Neural cell (in vitro differentiated cells): ENCODE measurements at regions not wholly inside any gene's neighbourhood (a gene's known extent, or its start where the extent isn't known, plus 50 kb on each side); places are given as distances from the start of the nearest gene placed in this dataset.

ENCODE experiments used
- H2AFZ ChIP-seq: fragments of 200-600, 300-800 bp; sonication (generic), shearing (Covaris generic); 2 replicates; pipeline ENCODE4 v1.6.0; 2014; ENCODE audit warnings: low read depth, mild to moderate bottlenecking, antibody characterized with exemption, low read length, moderate library complexity
- H3F3A ChIP-seq: fragments of 200-600 bp; shearing (Covaris generic); 2 replicates; pipeline ENCODE4 v1.6.1; 2016; ENCODE audit warnings: mild to moderate bottlenecking, moderate library complexity, mixed read lengths, antibody characterized with exemption, low read length; ENCODE audit not compliant: insufficient read depth, poor library complexity, severe bottlenecking
- H3K27ac ChIP-seq: fragments of 200-600, 300-800 bp; sonication (generic), shearing (Covaris generic); 2 replicates; pipeline ENCODE4 v1.5.1; 2014; ENCODE audit warnings: mild to moderate bottlenecking, low read length, moderate library complexity
- H3K27me3 ChIP-seq: fragments of 300-800, 200-600 bp; sonication (generic), shearing (Covaris generic); 2 replicates; pipeline ENCODE4 v1.6.0; 2014; ENCODE audit warnings: mild to moderate bottlenecking, low read depth, low read length, moderate library complexity; ENCODE audit not compliant: insufficient read depth
- H3K36me3 ChIP-seq: fragments of 300-800, 200-600 bp; sonication (generic), shearing (Covaris generic); 2 replicates; pipeline ENCODE4 v1.5.1; 2014; ENCODE audit warnings: mild to moderate bottlenecking, antibody characterized with exemption, low read length, moderate library complexity; ENCODE audit not compliant: insufficient read depth
- H3K4me2 ChIP-seq: fragments of 300-800, 200-600 bp; sonication (generic), shearing (Covaris generic); 2 replicates; pipeline ENCODE4 v1.6.0; 2014; ENCODE audit warnings: mild to moderate bottlenecking, low read length
- H3K4me3 ChIP-seq: fragments of 300-800, 200-600 bp; sonication (generic), shearing (Covaris generic); 2 replicates; pipeline ENCODE4 v1.5.1; 2014; ENCODE audit warnings: mild to moderate bottlenecking, low read length, moderate library complexity
- H3K79me2 ChIP-seq: fragments of 200-600 bp; shearing (Covaris generic); replicated peaks from 2 replicates; pipeline ENCODE4 v1.6.0; 2014; ENCODE audit warnings: mild to moderate bottlenecking, low read length, moderate library complexity; ENCODE audit not compliant: insufficient read depth
- H3K9ac ChIP-seq: fragments of 300-800, 200-600 bp; sonication (generic), shearing (Covaris generic); 2 replicates; pipeline ENCODE4 v1.6.1; 2016; ENCODE audit warnings: mild to moderate bottlenecking, low read length, mixed read lengths
- H3K9me2 ChIP-seq: fragments of 200-600 bp; shearing (Covaris generic); 2 replicates; pipeline ENCODE4 v1.6.1; 2016; ENCODE audit warnings: mild to moderate bottlenecking, low read length, mixed read lengths; ENCODE audit not compliant: insufficient read depth
- H3K9me3 ChIP-seq: fragments of 200-600, 300-800 bp; sonication (generic), shearing (Covaris generic); 2 replicates; pipeline ENCODE4 v1.6.1; 2016; ENCODE audit warnings: mild to moderate bottlenecking, mixed run types, low read length, moderate library complexity, mixed read lengths
- H4K20me1 ChIP-seq: fragments of 200-600 bp; shearing (Covaris generic); 2 replicates; pipeline ENCODE4 v1.6.1; 2016; ENCODE audit warnings: mild to moderate bottlenecking, mixed run types; ENCODE audit not compliant: insufficient read depth
- CTCF ChIP-seq: fragments of 450-650 bp; IDR thresholded peaks from 2 replicates; pipeline ENCODE4 v1.5.1; 2014; ENCODE audit warnings: antibody characterized with exemption, mild to moderate bottlenecking, moderate library complexity; ENCODE audit not compliant: poor library complexity, severe bottlenecking
- EP300 ChIP-seq: fragments of 450-650 bp; conservative IDR thresholded peaks from 2 replicates; pipeline ENCODE4 v1.6.1; 2014; ENCODE audit warnings: antibody characterized with exemption, mild to moderate bottlenecking, moderate library complexity; ENCODE audit not compliant: poor library complexity, severe bottlenecking
- EZH2 ChIP-seq: fragments of 200-600, 300-800 bp; shearing (Covaris generic), sonication (generic); IDR thresholded peaks from 2 replicates; pipeline ENCODE4 v1.6.1; 2014; ENCODE audit warnings: antibody characterized with exemption, low read length, borderline replicate concordance, mild to moderate bottlenecking; ENCODE audit not compliant: insufficient read depth, poor library complexity, severe bottlenecking
- MXI1 ChIP-seq: fragments of 450-650 bp; conservative IDR thresholded peaks from 2 replicates; pipeline ENCODE4 v1.6.1; 2014; ENCODE audit warnings: antibody characterized with exemption, mild to moderate bottlenecking; ENCODE audit not compliant: poor library complexity, severe bottlenecking
- POLR2AphosphoS5 ChIP-seq: IDR thresholded peaks from 2 replicates; pipeline ENCODE4 v1.6.1; 2012
- RAD21 ChIP-seq: fragments of 450-650 bp; conservative IDR thresholded peaks from 2 replicates; pipeline ENCODE4 v1.6.1; 2014; ENCODE audit warnings: antibody characterized with exemption, mild to moderate bottlenecking, moderate library complexity
- REST ChIP-seq: IDR thresholded peaks from 2 replicates; pipeline ENCODE4 v1.6.1; 2012; ENCODE audit warnings: borderline replicate concordance
- SMC3 ChIP-seq: fragments of 450-650 bp; conservative IDR thresholded peaks from 2 replicates; pipeline ENCODE4 v1.6.1; 2014; ENCODE audit warnings: antibody characterized with exemption, mild to moderate bottlenecking, moderate library complexity; ENCODE audit not compliant: poor library complexity
- TAF1 ChIP-seq: IDR thresholded peaks from 2 replicates; pipeline ENCODE4 v1.6.1; 2012; ENCODE audit warnings: low read depth

DNA sequence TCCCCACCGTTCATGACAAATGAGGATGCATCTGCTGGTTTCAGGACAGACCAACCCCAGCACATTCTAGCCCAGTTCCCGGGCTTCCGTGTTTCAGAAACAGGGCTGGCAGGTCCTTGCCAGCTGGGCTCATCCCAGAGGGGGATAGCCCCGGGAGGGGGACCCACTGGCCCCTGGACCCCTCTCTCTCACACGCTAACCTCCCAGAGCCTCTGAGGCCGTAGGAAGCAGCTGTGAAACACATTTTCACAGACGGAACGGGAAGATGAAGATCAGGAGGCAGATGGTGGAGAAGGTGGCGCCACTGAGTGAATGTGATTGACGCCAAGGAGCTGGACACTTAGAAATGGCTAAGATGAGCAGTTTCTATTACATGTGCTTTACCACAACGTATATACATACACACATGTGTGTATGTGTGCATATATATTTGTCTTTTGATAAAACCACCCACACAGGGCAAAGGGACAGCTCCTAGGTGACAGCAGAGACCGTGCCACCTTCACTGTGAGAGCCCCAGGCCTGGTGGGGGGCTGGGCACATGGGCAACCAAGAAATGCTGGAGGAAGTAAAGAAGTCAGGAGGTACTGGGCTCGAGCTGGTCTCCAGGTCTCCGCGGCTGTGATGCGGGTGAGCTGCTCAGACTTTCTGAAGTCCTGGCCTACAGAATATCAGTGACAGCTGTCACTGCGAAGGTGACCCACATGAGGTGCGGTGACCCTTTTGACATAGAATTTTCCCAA lies 168.6 kb upstream of the IQSEC1 start:
- Histone ChIP-seq H2AFZ (no peak overlapping the region), H3K79me2 (no peaks in the 10 kb centered on the region), H3K36me3 (no peaks in the 10 kb centered on the region), H4K20me1 (no peaks in the 10 kb centered on the region), H3K9me2 (no peaks in the 10 kb centered on the region), H3F3A (no peaks in the 10 kb centered on the region), H3K9me3 (no peaks in the 10 kb centered on the region), H3K4me2 (no peak overlapping the region), H3K9ac (no peak overlapping the region), H3K27me3 (no peaks in the 10 kb centered on the region), H3K27ac (no peak overlapping the region), H3K4me3 (no peak overlapping the region)
- TF ChIP-seq TAF1 (no peak), REST (no peak), SMC3 (no peak), EP300 (no peak), MXI1 (no peak), POLR2AphosphoS5 (no peak), CTCF (no peak), EZH2 (no peak), RAD21 (no peak)

GRCh38 chr3:13240928-13241618 lies 167.8 kb upstream of the IQSEC1 start:
- Histone ChIP-seq H3K27ac (no peak overlapping the region), H4K20me1 (no peaks in the 10 kb centered on the region), H3K9ac (no peak overlapping the region), H3K9me3 (no peaks in the 10 kb centered on the region), H2AFZ (no peak overlapping the region), H3K4me3 (no peak overlapping the region), H3K79me2 (no peaks in the 10 kb centered on the region), H3K27me3 (no peaks in the 10 kb centered on the region), H3K36me3 (no peaks in the 10 kb centered on the region), H3F3A (no peaks in the 10 kb centered on the region), H3K4me2 (no peak overlapping the region), H3K9me2 (no peaks in the 10 kb centered on the region)
- TF ChIP-seq MXI1 (no peak), RAD21 (no peak), TAF1 (no peak), POLR2AphosphoS5 (no peak), CTCF (no peak), REST (no peak), EZH2 (no peak), EP300 (no peak), SMC3 (no peak)
